Upper lobe of left lung (tissue), 6 donors: ENCODE measurements at regions not wholly inside any gene's neighbourhood (a gene's known extent, or its start where the extent isn't known, plus 50 kb on each side); places are given as distances from the start of the nearest gene placed in this dataset.

Source experiments
- ATAC-seq, 2 donors: fragments of 200-7000 bp; cut with Tn5 transposase; one replicate each; pipeline ENCODE4 v1.9.1; 2022; ENCODE audit warnings: mild to moderate bottlenecking in 2 of 2, moderate library complexity in 2 of 2; ENCODE audit not compliant: low FRiP score in 2 of 2
- DNase-seq, 2 donors: peaks; one replicate each; pipeline ENCODE4 v3.0.0-alpha.2; 2019 to 2020
- H3K27ac ChIP-seq, 4 donors: fragments of 200-600 bp; sonication (generic); one replicate each; pipeline ENCODE4 v1.5.1; 2016 to 2019
- H3K27me3 ChIP-seq, 4 donors: fragments of 200-600 bp; sonication (generic); one replicate each; pipeline ENCODE4 v1.5.1; 2017 to 2019
- H3K36me3 ChIP-seq, 4 donors: fragments of 200-600 bp; sonication (generic); one replicate each; pipeline ENCODE4 v1.5.1; 2016 to 2019
- H3K4me1 ChIP-seq, 4 donors: fragments of 200-600 bp; sonication (generic); one replicate each; pipeline ENCODE4 v1.5.1; 2018 to 2019
- H3K4me3 ChIP-seq, 4 donors: fragments of 200-600 bp; sonication (generic); one replicate each; pipeline ENCODE4 v1.5.1; 2017 to 2019; ENCODE audit warnings: mild to moderate bottlenecking in 2 of 4, moderate library complexity in 1 of 4
- H3K9me3 ChIP-seq, 4 donors: fragments of 200-600 bp; sonication (generic); one replicate each; pipeline ENCODE4 v1.5.1; 2018 to 2019
- EP300 ChIP-seq, 4 donors: sonication (generic); formaldehyde crosslinking; IDR thresholded peaks; one replicate each; pipeline ENCODE4 v1.5.1; 2017; ENCODE audit warnings: antibody characterized with exemption in 4 of 4, control low read depth in 2 of 4
- POLR2A ChIP-seq, 4 donors: fragments of 450-650 bp; IDR thresholded peaks; one replicate each; pipeline ENCODE4 v1.5.1; 2016 to 2017; ENCODE audit warnings: antibody characterized with exemption in 4 of 4, mild to moderate bottlenecking in 2 of 4
- POLR2AphosphoS5 ChIP-seq, 2 donors: sonication (generic); formaldehyde crosslinking; IDR thresholded peaks; one replicate each; pipeline ENCODE4 v1.5.1; 2017; ENCODE audit warnings: antibody characterized with exemption in 2 of 2
- WGBS, 2 donors: methylation state at CpG; one replicate each; pipeline ENCODE4 v1.1.5; 2017 to 2018; 5-methylcytosine and 5-hydroxymethylcytosine counted together
- TF ChIP-seq, protein P1 (sequence below), 6 experiments: fragments of 450-650 bp in 4 of 6; fragments of 200-600 bp in 2 of 6; sonication (generic) in 2 of 6; IDR thresholded peaks; one replicate each; pipeline ENCODE4 v1.5.1; 2016 to 2019; ENCODE audit warnings: antibody characterized with exemption in 6 of 6
- donor health status: DM: no; HTN: no; CAD: no; lungs with moderate emphysema.
- donor health status: DM: no; HTN: yes; CAD: no; lungs with severe emphysema.

- WGBS, 2 donors: 77 to 87% methylated on average over 3 of the region's 3 CpGs
- Histone ChIP-seq H3K4me3 (no peak overlapping the region), H3K36me3 (no peaks in the 10 kb centered on the region), H3K9me3 (no peaks in the 10 kb centered on the region), H3K27me3 (no peaks in the 10 kb centered on the region), H3K27ac (no peak overlapping the region), H3K4me1 (no peaks in the 10 kb centered on the region)
- ATAC-seq (no peak), DNase-seq (no peak)
- TF ChIP-seq POLR2A (IDR thresholded peaks at IDR 0.05): no peak
- TF ChIP-seq POLR2AphosphoS5 (IDR thresholded peaks at IDR 0.05): no peak
- no peak for TF ChIP-seq EP300 (IDR thresholded peaks at IDR 0.05)
- TF ChIP-seq, protein P1, sequence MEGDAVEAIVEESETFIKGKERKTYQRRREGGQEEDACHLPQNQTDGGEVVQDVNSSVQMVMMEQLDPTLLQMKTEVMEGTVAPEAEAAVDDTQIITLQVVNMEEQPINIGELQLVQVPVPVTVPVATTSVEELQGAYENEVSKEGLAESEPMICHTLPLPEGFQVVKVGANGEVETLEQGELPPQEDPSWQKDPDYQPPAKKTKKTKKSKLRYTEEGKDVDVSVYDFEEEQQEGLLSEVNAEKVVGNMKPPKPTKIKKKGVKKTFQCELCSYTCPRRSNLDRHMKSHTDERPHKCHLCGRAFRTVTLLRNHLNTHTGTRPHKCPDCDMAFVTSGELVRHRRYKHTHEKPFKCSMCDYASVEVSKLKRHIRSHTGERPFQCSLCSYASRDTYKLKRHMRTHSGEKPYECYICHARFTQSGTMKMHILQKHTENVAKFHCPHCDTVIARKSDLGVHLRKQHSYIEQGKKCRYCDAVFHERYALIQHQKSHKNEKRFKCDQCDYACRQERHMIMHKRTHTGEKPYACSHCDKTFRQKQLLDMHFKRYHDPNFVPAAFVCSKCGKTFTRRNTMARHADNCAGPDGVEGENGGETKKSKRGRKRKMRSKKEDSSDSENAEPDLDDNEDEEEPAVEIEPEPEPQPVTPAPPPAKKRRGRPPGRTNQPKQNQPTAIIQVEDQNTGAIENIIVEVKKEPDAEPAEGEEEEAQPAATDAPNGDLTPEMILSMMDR (IDR thresholded peaks at IDR 0.05): no peak
Observed at GRCh38 chr2:117644403-117644802, 170.1 kb upstream of the DDX18 start.

DNA sequence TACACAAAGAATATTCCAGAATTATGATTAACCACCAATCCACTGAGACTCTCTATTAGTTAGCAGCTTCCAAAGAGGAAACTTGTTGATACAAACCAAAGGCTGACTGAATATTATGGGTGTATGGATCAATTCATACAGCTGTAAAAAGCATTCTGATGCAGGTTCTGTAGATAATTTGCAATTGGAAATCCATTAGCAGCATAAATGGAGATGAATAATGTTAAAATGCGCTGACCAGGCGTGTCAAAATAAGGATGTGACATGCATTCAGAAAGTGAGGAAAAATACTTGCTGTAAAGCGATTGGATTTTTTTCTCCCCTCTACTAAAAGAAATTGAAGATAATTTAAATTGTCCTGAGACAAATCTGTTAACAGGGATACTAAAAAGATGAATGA is 169.0 kb upstream of the DDX18 start:
- Histone ChIP-seq H3K27ac (no peak overlapping the region), H3K4me1 (no peaks in the 10 kb centered on the region), H3K36me3 (no peaks in the 10 kb centered on the region), H3K27me3 (no peaks in the 10 kb centered on the region), H3K4me3 (no peak overlapping the region), H3K9me3 (no peaks in the 10 kb centered on the region)
- WGBS, 2 donors: 73 to 82% methylated on average over 3 of the region's 3 CpGs
- TF ChIP-seq EP300 (IDR thresholded peaks at IDR 0.05) (no peak), POLR2A (IDR thresholded peaks at IDR 0.05) (no peak), POLR2AphosphoS5 (IDR thresholded peaks at IDR 0.05) (no peak)
- TF ChIP-seq, protein P1 (IDR thresholded peaks at IDR 0.05): no peak
- ATAC-seq (no peak), DNase-seq (no peak)

DNA sequence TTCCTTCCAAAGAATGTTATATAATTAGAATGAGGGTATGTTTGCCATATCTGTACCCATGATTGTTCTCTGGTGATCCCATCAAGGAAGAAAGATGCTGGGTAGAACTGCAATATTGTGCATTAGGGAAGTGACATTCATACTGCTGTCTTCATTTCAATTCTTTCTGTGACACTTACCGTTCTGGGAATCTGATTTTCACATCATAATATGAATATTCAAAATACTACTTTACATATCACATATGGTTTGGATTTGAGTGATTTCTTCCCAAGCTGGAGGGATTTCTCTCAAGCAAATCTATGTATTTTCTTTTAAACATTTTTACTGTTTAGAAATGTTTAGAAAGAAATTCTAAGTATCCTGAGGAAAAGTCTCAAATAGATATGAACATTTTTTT is 168.4 kb upstream of the DDX18 start:
- DNase-seq (no peak), ATAC-seq (no peak)
- Histone ChIP-seq H3K4me1 (no peaks in the 10 kb centered on the region), H3K4me3 (no peak overlapping the region), H3K27ac (no peak overlapping the region), H3K9me3 (no peaks in the 10 kb centered on the region), H3K27me3 (no peaks in the 10 kb centered on the region), H3K36me3 (no peaks in the 10 kb centered on the region)
- WGBS, 2 donors: 53 to 65% methylated on average over 1 of the region's 1 CpG
- TF ChIP-seq, protein P1 (IDR thresholded peaks at IDR 0.05): no peak
- TF ChIP-seq POLR2AphosphoS5 (IDR thresholded peaks at IDR 0.05): no peak
- TF ChIP-seq EP300 (IDR thresholded peaks at IDR 0.05): no peak
- TF ChIP-seq POLR2A (IDR thresholded peaks at IDR 0.05): no peak

DNA sequence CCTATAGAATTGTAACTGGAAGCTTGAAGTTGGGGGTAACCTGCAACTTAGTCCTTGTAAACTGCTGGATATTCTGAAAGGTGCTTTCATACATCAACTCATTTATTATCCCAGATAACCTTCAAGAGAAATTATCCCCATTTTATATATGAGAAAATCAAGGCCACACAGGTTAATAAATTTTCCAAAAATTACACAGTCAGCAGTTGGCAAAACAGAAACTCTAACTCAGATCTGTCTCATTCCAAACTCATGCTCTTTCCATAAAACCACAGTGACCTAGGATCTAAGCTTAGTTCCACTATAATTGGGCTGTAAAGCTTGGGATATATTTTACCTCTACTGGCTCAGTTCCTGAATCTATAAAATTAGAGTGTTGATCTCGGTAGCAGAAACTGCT is 167.6 kb upstream of the DDX18 start:
- no peaks in the 10 kb centered on the region for H3K27me3 ChIP-seq
- H3K4me1 ChIP-seq: no peaks in the 10 kb centered on the region
- TF ChIP-seq POLR2AphosphoS5 (IDR thresholded peaks at IDR 0.05) (no peak), EP300 (IDR thresholded peaks at IDR 0.05) (no peak), POLR2A (IDR thresholded peaks at IDR 0.05) (no peak)
- TF ChIP-seq, protein P1 (IDR thresholded peaks at IDR 0.05): no peak
- 62 to 71% methylated on average over 1 of the region's 1 CpG for WGBS, 2 donors
- H3K9me3 ChIP-seq: no peaks in the 10 kb centered on the region
- H3K36me3 ChIP-seq: no peaks in the 10 kb centered on the region
- H3K27ac ChIP-seq: no peak overlapping the region
- no peak overlapping the region for H3K4me3 ChIP-seq
- DNase-seq: no peak
- ATAC-seq: no peak

DNA sequence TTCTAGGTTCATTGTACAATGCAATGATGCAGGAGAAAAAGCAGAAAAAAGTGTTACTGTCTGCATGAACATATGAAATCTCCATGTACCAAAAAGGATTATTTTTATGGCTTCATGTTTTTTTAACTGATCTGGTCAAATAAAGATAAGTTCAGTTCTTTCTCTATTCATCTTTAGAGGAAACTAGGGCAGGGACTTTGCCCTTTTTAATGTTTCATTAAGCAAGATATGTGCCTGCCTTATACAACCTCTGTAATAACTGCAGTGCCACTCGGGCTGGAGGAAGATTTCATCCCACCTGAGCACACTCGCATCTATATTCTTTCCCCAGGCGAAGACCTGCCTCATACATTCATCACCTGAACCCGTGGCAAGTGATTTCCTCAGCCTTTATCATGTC is 157.9 kb upstream of the DDX18 start:
- Histone ChIP-seq H3K27me3 (no peaks in the 10 kb centered on the region), H3K4me3 (no peak overlapping the region), H3K9me3 (no peaks in the 10 kb centered on the region), H3K27ac (no peak overlapping the region), H3K36me3 (no peaks in the 10 kb centered on the region), H3K4me1 (no peaks in the 10 kb centered on the region)
- TF ChIP-seq EP300 (IDR thresholded peaks at IDR 0.05): no peak
- no peak for TF ChIP-seq POLR2AphosphoS5 (IDR thresholded peaks at IDR 0.05)
- no peak for TF ChIP-seq POLR2A (IDR thresholded peaks at IDR 0.05)
- ATAC-seq: no peak
- 65 to 68% methylated on average over 4 of the region's 4 CpGs for WGBS, 2 donors
- DNase-seq: no peak
